HG03025 (cell line): ENCODE measurements at regions not wholly inside any gene's neighbourhood (a gene's known extent, or its start where the extent isn't known, plus 50 kb on each side); places are given as distances from the start of the nearest gene placed in this dataset.

Source experiments
- ATAC-seq: cut with Tn5 transposase; IDR thresholded peaks from one replicate; pipeline ENCODE4 v1.9.1; 2021; ENCODE audit warnings: mild to moderate bottlenecking, moderate library complexity; ENCODE audit not compliant: unreplicated experiment, low FRiP score

DNA sequence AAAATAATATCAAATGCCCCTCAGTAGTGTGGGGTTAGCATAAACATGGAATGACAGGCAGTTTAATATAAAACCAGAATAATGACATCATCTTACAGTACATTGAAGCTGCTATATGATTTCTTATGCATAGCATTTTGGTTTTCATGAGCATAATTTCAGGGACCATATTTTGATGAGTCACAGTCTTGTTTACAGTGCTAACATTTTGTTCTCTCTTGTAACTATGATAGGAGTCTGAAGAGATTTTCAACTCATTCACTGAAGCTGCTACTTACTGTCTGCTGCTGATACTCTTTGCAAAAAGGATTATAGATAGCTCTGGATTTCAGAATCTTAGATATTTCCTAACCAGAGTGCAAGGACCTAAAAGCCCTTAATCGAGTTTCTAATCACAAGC, 92.6 kb upstream of the CCDC54 start:
- no peak for ATAC-seq

DNA sequence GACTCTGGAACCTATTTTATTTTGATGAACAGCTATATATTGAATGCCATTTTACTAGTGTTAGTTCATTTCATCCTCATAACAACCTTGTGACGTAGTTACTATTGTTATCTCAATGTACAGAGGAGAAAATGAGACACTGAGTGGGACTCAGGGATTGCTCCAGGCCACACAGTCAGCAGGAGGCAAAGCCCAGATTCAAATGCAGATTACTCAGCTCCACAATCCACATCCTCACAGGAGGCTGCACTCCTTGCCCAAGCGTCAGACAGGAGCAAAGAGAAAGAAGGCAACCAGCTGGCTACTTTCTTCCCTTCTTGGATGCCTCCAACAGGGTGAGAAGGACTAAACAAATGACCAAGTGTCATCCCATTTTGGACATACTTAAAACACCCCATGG, 92.0 kb upstream of the CCDC54 start:
- ATAC-seq, result no peak

DNA sequence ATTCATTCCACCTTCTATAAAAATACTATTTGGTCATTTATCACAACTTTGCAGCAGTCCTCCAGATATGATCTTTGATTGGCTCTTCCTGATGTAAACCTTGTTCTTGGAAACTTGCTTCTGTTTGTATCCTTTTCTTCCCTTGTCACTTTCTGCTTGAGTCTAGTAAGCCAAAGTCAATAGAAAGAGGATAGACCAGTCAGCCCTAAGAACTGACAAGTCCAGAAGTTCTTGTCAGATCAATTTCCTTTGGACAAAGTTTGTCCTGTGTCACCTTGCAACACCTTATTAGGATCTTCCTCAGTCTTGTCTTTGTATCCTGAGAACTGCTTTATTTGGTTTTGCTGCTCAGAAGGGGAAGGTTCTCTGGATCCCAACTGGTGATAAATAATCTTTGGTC, 87.9 kb upstream of the CCDC54 start:
- no peak for ATAC-seq

DNA sequence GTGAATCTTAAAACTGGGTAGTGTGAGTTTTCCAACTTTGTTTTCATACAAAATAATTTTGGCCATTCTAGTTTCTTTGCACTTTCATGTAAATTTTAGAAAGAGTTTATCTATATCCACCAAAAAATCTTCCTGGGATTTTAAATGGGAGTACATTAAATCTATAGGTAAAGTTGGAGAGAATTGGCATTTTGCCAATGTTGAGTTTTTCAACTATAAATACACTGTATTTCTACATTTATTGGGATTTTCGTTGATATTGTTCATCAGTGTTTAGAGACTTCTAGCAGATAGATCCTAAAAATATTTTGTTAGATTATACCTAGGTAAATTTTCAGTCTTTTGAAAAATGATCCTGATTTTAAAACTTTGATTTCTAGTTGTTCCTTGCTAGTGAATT, 83.1 kb upstream of the CCDC54 start:
- ATAC-seq, result no peak

DNA sequence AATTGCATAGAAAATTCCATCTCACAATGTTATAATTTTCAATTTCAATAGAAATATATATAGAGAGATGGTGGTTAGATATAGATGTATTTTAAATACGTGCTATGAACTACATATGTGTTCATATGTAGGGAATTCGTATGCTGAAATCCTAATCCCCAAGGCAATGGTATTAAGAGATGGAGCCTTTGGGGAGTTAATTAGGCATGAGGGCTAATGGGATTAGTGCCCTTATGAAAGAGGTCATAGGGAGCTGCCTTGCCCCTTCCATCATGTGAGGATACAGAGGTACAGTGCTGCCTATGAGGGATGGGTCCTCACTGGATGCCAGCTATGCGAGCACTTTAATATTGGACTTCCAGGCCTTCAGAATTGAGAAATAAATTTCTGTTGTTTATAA, 79.6 kb upstream of the CCDC54 start:
- ATAC-seq, result no peak

DNA sequence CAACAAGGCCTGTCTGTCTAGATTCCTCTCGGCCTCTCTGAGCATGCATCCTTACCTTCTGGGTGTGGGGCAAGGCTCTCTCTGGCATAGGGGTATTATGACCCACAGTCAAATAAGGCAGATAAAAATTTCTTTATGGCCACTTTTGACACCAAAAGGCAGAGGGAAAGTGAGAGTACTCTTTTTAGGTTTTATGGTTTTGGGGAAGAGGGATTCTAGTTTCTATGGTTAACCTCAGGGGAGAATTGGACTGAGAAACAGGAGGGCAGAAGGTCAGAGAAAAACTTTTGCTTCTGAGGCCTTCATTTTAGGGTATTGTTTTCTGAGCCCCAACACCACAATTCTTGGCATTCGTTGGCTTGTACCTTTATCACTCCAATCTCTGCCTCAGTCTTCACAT, 70.0 kb upstream of the CCDC54 start:
- no peak for ATAC-seq

DNA sequence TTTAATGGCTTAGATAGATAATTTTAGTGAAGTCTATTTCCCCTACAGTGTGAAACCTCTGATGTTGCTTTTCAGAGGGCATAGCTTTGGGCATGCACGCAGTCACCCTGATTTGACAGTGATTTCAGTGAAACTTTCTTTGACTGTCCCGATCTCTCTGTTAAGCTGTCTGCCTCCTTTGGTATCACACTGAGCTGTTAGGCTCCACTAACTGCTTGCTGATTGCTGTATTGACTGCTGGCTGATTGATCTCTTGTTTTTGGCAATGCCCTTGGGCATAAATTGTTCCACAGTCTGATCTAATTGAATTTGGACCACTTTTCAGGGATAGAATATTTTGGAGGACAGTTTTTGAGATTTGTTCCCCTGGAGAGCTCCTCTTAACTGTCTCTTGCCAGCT, 68.5 kb upstream of the CCDC54 start:
- no peak for ATAC-seq

DNA sequence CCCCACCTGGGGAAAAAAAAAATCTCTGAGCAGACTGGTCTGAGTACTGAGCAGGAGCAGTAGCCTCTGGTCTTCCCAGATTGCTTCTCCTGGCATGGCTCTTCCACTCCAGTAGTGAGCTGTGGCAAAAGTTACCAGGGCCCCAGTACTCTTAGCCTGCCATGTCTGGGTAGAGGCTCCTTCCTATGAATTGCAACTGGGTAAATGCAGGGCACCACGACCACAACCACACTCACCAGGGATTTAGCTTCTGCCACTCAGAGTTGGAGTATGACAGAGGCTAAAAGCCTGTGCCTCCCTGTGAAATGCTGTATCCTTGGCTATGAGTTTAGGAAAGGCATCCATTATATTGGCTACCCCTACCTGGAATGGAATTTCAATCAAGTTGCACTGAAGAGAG, 67.9 kb upstream of the CCDC54 start:
- ATAC-seq, result no peak

DNA sequence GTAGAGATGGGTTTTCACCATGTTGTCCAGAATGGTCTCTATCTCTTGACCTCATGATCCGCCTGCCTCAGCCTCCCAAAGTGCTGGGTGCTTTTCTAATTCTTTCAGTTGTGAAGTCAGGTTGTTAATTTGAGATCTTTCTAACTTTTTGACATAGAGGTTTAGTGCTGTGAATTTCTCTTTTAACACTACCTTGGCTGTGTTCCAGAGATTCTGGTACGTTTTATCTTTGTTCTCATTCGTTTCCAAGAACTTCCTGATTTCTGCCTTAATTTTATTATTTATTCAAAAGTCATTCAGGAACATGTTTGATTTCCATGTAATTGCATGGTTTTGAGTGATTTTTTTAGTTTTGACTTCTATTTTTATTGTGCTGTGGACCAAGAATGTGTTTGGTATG, 63.5 kb upstream of the CCDC54 start:
- ATAC-seq, result no peak

DNA sequence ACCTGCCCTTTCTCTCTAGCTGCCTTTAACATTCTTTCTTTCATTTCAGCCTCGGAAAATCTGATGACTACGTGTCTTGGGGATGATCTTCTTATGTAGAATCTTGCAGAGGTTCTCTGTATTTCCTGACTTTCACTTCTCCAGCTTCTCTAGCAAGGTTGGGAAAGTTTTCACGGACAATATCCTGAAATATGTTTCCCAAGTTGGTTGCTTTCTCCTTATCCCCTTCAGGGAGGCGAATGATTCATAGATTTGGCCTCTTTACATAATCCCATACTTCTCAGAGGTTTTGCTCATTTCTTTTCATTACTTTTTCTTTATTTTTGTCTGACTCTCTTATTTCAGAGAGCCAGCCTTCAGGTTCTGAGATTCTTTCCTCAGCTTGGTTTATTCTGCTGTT, 62.1 kb upstream of the CCDC54 start:
- no peak for ATAC-seq

DNA sequence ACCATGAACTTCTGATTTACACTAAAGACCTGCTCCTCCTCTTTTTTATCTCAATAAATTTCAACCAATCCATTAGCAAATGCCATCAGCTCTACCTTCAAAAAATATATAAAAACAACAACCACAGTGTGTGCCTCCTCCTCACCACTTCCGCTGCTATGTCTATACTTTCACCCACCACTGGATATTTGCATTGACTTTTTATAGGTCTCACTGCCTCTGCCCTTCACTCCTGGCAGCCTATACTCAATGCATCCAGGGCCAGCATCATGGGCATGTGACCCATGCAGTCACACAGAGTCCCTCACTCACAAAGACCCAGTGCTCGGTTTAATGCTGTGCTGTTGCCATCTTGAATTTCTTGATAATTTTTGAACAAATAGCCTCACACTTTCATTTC, 53.5 kb upstream of the CCDC54 start:
- ATAC-seq, result peak; percentile 81

DNA sequence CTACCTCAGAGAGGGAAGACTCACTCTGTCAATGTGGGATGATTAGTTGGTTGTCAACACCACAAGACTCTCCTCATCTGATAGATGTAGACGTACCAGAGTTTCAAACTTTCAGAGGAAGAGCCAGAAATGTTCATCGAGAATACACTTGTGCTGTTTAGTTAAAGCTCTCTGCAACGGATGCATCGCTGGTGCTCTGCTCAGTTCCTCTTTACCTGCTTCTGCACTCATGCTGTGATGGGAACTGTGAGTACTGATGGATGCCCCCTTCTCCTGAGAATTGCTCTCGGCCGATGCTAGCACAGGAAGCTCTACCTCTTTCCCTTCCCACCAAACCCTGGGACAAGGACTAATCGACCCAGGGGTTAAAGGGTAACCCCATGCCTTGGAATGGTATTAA, 51.8 kb upstream of the CCDC54 start:
- no peak for ATAC-seq
